Uterus (tissue), 3 donors: ENCODE measurements at regions not wholly inside any gene's neighbourhood (a gene's known extent, or its start where the extent isn't known, plus 50 kb on each side); places are given as distances from the start of the nearest gene placed in this dataset.

Experiments used
- DNase-seq, 2 donors: peaks; one replicate each; pipeline ENCODE4 v3.0.0-alpha.2; 2019 to 2020
- H3K27ac ChIP-seq, 2 donors: fragments of 200-600 bp; sonication (generic); 1 replicate in 1 of 2; 2 replicates in 1 of 2; pipeline ENCODE4 v1.5.1; 2016 to 2018
- H3K27me3 ChIP-seq, 2 donors: fragments of 200-600 bp; sonication (generic); one replicate each; pipeline ENCODE4 v1.5.1; 2018 to 2019; ENCODE audit warnings: control low read depth in 1 of 2
- H3K36me3 ChIP-seq, 2 donors: fragments of 200-600 bp; sonication (generic); one replicate each; pipeline ENCODE4 v1.5.1; 2019; ENCODE audit warnings: control low read depth in 1 of 2
- H3K4me1 ChIP-seq, 2 donors: fragments of 200-600 bp; sonication (generic); one replicate each; pipeline ENCODE4 v1.5.1; 2018 to 2019; ENCODE audit warnings: control low read depth in 1 of 2
- H3K4me3 ChIP-seq, 2 donors: fragments of 200-600 bp; sonication (generic); 1 replicate in 1 of 2; 2 replicates in 1 of 2; pipeline ENCODE4 v1.5.1; 2018 to 2019; ENCODE audit warnings: mild to moderate bottlenecking in 1 of 2
- H3K9me3 ChIP-seq, 2 donors: fragments of 200-600 bp; sonication (generic); one replicate each; pipeline ENCODE4 v1.5.1; 2019; ENCODE audit warnings: control low read depth in 1 of 2
- POLR2A ChIP-seq, 2 donors: fragments of 450-650 bp; IDR thresholded peaks; one replicate each; pipeline ENCODE4 v1.6.1; 2016; ENCODE audit warnings: antibody characterized with exemption in 2 of 2, mild to moderate bottlenecking in 1 of 2, moderate library complexity in 1 of 2
- intact Hi-C: fragments of 100-400 bp; cut with DNase I; formaldehyde crosslinking; loops from one replicate; pipeline ENCODE4 v1.15.1; 2023; ENCODE audit warnings: low total_unique reads
- TF ChIP-seq, protein P1 (sequence below), 4 experiments: fragments of 200-600 bp in 2 of 4; fragments of 450-650 bp in 2 of 4; sonication (generic) in 2 of 4; IDR thresholded peaks; one replicate each; pipeline ENCODE4 v1.5.1; 2016 to 2019; ENCODE audit warnings: antibody characterized with exemption in 4 of 4, mild to moderate bottlenecking in 2 of 4, moderate library complexity in 1 of 4
- donor health status: DM: yes; HTN: yes; CAD: no.

DNA sequence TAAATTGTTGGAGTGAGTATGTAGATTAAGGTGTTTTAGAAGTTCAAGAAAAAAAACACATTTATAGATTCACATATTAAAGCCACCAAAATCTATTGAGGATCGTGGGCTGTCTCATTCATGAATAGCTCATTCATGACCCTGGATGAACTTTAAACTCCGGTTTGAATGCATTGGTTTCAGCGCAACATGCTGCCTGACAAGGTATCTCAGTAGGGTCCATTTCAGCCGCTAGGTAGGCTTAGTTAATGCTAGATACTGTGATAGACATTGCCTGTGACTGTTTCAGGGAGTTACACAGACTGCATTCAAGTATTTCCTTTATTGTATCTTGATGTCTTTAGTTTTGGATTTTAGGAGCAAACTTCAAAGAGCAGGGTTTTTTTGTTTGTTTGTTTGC, 140.5 kb upstream of the POGK start:
- intact Hi-C loops: no loop called here
- H3K4me1 ChIP-seq: no peaks in the 10 kb centered on the region
- no peak overlapping the region for H3K27ac ChIP-seq
- no peaks in the 10 kb centered on the region for H3K9me3 ChIP-seq
- H3K4me3 ChIP-seq: no peak overlapping the region
- no peaks in the 10 kb centered on the region for H3K36me3 ChIP-seq
- H3K27me3 ChIP-seq: no peaks in the 10 kb centered on the region
- no peak for DNase-seq
- TF ChIP-seq POLR2A (IDR thresholded peaks at IDR 0.05): no peak
- TF ChIP-seq, protein P1, sequence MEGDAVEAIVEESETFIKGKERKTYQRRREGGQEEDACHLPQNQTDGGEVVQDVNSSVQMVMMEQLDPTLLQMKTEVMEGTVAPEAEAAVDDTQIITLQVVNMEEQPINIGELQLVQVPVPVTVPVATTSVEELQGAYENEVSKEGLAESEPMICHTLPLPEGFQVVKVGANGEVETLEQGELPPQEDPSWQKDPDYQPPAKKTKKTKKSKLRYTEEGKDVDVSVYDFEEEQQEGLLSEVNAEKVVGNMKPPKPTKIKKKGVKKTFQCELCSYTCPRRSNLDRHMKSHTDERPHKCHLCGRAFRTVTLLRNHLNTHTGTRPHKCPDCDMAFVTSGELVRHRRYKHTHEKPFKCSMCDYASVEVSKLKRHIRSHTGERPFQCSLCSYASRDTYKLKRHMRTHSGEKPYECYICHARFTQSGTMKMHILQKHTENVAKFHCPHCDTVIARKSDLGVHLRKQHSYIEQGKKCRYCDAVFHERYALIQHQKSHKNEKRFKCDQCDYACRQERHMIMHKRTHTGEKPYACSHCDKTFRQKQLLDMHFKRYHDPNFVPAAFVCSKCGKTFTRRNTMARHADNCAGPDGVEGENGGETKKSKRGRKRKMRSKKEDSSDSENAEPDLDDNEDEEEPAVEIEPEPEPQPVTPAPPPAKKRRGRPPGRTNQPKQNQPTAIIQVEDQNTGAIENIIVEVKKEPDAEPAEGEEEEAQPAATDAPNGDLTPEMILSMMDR (IDR thresholded peaks at IDR 0.05): no peak

DNA sequence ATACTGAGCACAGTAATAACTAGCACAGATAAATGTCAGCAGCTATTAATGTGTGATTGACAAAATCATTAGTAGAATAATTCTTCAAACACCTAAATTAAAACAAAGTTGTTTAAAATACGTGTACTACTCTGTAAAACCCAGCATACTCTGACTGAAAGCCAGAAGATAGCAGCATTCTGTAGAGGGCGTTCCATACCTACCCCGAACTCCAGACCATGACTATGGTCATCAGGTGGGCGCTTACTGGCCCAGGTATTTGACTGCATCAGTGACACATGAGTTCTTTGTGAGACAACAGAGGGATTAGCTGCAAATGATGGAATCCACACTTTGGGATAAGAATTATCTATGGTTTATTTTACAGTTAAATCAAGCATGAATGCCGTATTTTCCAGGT, 139.7 kb upstream of the POGK start:
- Histone ChIP-seq H3K4me3 (no peak overlapping the region), H3K27ac (no peak overlapping the region), H3K9me3 (no peaks in the 10 kb centered on the region), H3K27me3 (no peaks in the 10 kb centered on the region), H3K4me1 (no peaks in the 10 kb centered on the region), H3K36me3 (no peaks in the 10 kb centered on the region)
- no peak for DNase-seq
- TF ChIP-seq, protein P1 (IDR thresholded peaks at IDR 0.05): no peak
- TF ChIP-seq POLR2A (IDR thresholded peaks at IDR 0.05): no peak
- intact Hi-C loops: no loop called here

DNA sequence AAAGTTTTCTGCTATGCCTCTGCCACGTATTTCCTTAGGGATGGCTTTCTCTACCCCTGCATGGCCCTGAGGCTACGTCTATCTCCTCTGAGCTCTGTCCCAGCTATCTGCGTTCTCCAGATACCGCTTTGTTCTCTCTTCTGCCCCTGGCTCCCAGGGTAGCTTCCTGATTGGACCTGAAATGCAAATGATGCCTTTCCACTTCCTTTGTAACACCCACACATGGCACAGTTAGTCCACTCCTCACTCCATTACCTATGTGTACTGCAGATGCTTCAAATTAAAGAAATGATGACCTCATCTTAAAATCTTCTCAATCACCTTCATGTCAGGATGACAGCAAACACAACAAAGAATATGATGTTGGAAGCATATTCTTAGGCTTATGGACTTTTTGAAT, 138.6 kb upstream of the POGK start:
- DNase-seq: no peak
- H3K27me3 ChIP-seq: no peaks in the 10 kb centered on the region
- no peak overlapping the region for H3K4me3 ChIP-seq
- no peaks in the 10 kb centered on the region for H3K36me3 ChIP-seq
- no peaks in the 10 kb centered on the region for H3K9me3 ChIP-seq
- no peak overlapping the region for H3K27ac ChIP-seq
- intact Hi-C loops: no loop called here
- TF ChIP-seq POLR2A (IDR thresholded peaks at IDR 0.05): no peak
- TF ChIP-seq, protein P1 (IDR thresholded peaks at IDR 0.05): no peak
- no peaks in the 10 kb centered on the region for H3K4me1 ChIP-seq

DNA sequence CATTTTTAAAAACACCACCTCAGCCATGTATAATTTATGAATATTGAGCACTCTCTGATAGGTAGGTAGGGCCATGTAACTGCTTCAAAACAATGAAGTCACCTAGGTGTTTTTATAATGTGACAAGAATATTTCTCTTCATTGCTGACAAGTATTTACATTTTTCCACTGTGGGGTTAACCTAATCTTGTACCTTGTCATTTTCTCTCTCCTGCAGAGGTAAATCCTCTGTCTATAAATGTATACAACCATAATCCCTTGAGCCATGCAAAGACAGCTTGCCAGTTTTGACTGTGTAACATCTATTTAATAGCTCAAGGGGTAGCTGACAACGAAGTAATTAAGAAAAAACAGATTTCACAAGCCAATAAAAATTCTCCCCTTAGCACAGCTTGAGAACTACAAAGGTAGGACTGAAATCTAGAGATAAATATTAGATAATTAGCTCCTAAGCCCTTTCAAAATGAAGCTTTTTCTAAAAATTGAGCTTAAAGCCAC, 137.6 kb upstream of the POGK start:
- H3K27ac ChIP-seq: no peak overlapping the region
- no peak for TF ChIP-seq POLR2A (IDR thresholded peaks at IDR 0.05)
- no peaks in the 10 kb centered on the region for H3K4me1 ChIP-seq
- intact Hi-C loops: no loop called here
- no peak for DNase-seq
- no peak overlapping the region for H3K4me3 ChIP-seq
- H3K9me3 ChIP-seq: no peaks in the 10 kb centered on the region
- H3K36me3 ChIP-seq: no peaks in the 10 kb centered on the region
- H3K27me3 ChIP-seq: no peaks in the 10 kb centered on the region

DNA sequence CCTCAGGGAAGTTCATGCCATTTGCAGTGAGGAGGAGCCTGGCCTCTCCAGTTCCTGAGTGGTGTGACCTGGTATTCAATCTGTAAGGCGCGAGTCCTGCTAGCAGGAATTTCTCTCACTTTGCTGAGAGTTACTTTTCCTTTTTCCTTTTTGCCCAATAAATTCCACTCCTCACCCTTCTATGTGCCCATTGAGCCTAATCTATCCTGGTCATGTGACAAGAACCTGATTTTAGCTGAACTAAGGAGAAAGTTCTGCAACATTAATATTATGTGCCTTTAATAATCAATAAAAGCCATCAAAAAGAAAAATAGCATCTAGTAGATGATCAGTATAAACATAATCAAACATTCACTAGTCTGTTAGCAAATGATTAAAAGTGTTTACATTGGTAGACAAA, 136.1 kb upstream of the POGK start:
- no peaks in the 10 kb centered on the region for H3K27me3 ChIP-seq
- H3K4me1 ChIP-seq: no peaks in the 10 kb centered on the region
- no peak for DNase-seq
- no peak for TF ChIP-seq POLR2A (IDR thresholded peaks at IDR 0.05)
- TF ChIP-seq, protein P1 (IDR thresholded peaks at IDR 0.05): no peak
- H3K27ac ChIP-seq: no peak overlapping the region
- no peaks in the 10 kb centered on the region for H3K36me3 ChIP-seq
- intact Hi-C loops: no loop called here
- no peaks in the 10 kb centered on the region for H3K9me3 ChIP-seq
- no peak overlapping the region for H3K4me3 ChIP-seq
